ENCODE measurements at regions not wholly inside any gene's neighbourhood (a gene's known extent, or its start where the extent isn't known, plus 50 kb on each side); places are given as distances from the start of the nearest gene placed in this dataset.

DNA sequence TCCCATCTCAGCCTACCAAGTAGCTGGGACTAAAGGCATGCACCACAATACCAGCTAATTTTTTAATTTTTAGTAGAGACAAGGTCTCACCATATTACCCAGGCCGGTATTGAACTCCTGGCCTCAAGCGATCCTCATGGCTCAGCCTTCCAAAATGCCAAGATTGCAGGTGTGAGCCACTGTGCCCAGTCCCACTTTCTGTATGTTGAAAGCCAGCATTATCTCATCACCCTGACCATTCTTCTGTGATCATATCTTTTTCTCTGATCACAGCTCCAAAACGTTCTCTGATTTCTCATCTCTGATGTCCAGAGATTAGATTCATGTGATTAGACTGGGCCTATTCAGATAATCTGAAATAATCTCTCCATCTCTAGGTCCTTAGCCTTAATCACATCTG lies 337.7 kb downstream of the TPBG start:
- H3K4me1 ChIP-seq (ENCODE audit: control insufficient read depth, insufficient read depth, low read length) = no peaks in the 10 kb centered on the region
- in situ Hi-C loops (cut with HindIII; ENCODE audit: low pct_unique_long_range_greater_than_20kb, low sequenced_read_pairs) (no loop called here), intact Hi-C loops (cut with micrococcal nuclease; ENCODE audit: unreplicated experiment) (no loop called here)
- TF ChIP-seq, protein P1, sequence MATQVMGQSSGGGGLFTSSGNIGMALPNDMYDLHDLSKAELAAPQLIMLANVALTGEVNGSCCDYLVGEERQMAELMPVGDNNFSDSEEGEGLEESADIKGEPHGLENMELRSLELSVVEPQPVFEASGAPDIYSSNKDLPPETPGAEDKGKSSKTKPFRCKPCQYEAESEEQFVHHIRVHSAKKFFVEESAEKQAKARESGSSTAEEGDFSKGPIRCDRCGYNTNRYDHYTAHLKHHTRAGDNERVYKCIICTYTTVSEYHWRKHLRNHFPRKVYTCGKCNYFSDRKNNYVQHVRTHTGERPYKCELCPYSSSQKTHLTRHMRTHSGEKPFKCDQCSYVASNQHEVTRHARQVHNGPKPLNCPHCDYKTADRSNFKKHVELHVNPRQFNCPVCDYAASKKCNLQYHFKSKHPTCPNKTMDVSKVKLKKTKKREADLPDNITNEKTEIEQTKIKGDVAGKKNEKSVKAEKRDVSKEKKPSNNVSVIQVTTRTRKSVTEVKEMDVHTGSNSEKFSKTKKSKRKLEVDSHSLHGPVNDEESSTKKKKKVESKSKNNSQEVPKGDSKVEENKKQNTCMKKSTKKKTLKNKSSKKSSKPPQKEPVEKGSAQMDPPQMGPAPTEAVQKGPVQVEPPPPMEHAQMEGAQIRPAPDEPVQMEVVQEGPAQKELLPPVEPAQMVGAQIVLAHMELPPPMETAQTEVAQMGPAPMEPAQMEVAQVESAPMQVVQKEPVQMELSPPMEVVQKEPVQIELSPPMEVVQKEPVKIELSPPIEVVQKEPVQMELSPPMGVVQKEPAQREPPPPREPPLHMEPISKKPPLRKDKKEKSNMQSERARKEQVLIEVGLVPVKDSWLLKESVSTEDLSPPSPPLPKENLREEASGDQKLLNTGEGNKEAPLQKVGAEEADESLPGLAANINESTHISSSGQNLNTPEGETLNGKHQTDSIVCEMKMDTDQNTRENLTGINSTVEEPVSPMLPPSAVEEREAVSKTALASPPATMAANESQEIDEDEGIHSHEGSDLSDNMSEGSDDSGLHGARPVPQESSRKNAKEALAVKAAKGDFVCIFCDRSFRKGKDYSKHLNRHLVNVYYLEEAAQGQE (IDR thresholded peaks at IDR 0.05; ENCODE audit: insufficient read depth in 1 of 2, low read depth in 2 of 2, low read length in 1 of 2) = no peak
- TF ChIP-seq TCF7L2 (IDR thresholded peaks at IDR 0.05; ENCODE audit: low read depth, low read length) (no peak), POLR2AphosphoS5 (IDR thresholded peaks at IDR 0.05; ENCODE audit: low read depth, low read length) (no peak), SIN3A (IDR thresholded peaks at IDR 0.05; ENCODE audit: borderline replicate concordance, insufficient read depth, low read depth, low read length) (no peak)
- TF ChIP-seq, protein P2, sequence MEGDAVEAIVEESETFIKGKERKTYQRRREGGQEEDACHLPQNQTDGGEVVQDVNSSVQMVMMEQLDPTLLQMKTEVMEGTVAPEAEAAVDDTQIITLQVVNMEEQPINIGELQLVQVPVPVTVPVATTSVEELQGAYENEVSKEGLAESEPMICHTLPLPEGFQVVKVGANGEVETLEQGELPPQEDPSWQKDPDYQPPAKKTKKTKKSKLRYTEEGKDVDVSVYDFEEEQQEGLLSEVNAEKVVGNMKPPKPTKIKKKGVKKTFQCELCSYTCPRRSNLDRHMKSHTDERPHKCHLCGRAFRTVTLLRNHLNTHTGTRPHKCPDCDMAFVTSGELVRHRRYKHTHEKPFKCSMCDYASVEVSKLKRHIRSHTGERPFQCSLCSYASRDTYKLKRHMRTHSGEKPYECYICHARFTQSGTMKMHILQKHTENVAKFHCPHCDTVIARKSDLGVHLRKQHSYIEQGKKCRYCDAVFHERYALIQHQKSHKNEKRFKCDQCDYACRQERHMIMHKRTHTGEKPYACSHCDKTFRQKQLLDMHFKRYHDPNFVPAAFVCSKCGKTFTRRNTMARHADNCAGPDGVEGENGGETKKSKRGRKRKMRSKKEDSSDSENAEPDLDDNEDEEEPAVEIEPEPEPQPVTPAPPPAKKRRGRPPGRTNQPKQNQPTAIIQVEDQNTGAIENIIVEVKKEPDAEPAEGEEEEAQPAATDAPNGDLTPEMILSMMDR (IDR thresholded peaks at IDR 0.05) = no peak
- ChIA-PET CTCF (no interaction called here), POLR2A (no interaction called here)
- BruUV-seq (replicated peaks) = no TSS peak
- no peaks in the 10 kb centered on the region for H3K9me3 ChIP-seq (ENCODE audit: control insufficient read depth, insufficient read depth, low read depth, low read length)
- no peak overlapping the region for H3K4me3 ChIP-seq (ENCODE audit: low read depth in 2 of 2, low read length in 2 of 2)
- no peaks in the 10 kb centered on the region for H3K36me3 ChIP-seq (ENCODE audit: control insufficient read depth, insufficient read depth, low read length)
- H3K27ac ChIP-seq (ENCODE audit: low read length) = no peak overlapping the region
- DNase-seq (ENCODE audit: low read depth, low spot score) (no peak), ATAC-seq (no peak)
- H3K27me3 ChIP-seq (ENCODE audit: control insufficient read depth, insufficient read depth, low read length) = no peaks in the 10 kb centered on the region

- ATAC-seq = no peak
- in situ Hi-C loops (cut with HindIII; ENCODE audit: low pct_unique_long_range_greater_than_20kb, low sequenced_read_pairs) (no loop called here), intact Hi-C loops (cut with micrococcal nuclease; ENCODE audit: unreplicated experiment) (no loop called here)
- no peaks in the 10 kb centered on the region for H3K36me3 ChIP-seq (ENCODE audit: control insufficient read depth, insufficient read depth, low read length)
- ChIA-PET CTCF (no interaction called here), POLR2A (no interaction called here)
- BruUV-seq (replicated peaks) = no TSS peak
- H3K9me3 ChIP-seq (ENCODE audit: control insufficient read depth, insufficient read depth, low read depth, low read length) = no peaks in the 10 kb centered on the region
- TF ChIP-seq POLR2AphosphoS5 (IDR thresholded peaks at IDR 0.05; ENCODE audit: low read depth, low read length) (no peak), TCF7L2 (IDR thresholded peaks at IDR 0.05; ENCODE audit: low read depth, low read length) (no peak), SIN3A (IDR thresholded peaks at IDR 0.05; ENCODE audit: borderline replicate concordance, insufficient read depth, low read depth, low read length) (no peak)
- TF ChIP-seq, protein P1 (IDR thresholded peaks at IDR 0.05; ENCODE audit: insufficient read depth in 1 of 2, low read depth in 2 of 2, low read length in 1 of 2) = no peak
- TF ChIP-seq, protein P2 (IDR thresholded peaks at IDR 0.05) = no peak
- H3K4me3 ChIP-seq (ENCODE audit: low read depth in 2 of 2, low read length in 2 of 2) = no peak overlapping the region
- no peak overlapping the region for H3K27ac ChIP-seq (ENCODE audit: low read length)
- DNase-seq (ENCODE audit: low read depth, low spot score) = no peak
- no peaks in the 10 kb centered on the region for H3K4me1 ChIP-seq (ENCODE audit: control insufficient read depth, insufficient read depth, low read length)
- no peaks in the 10 kb centered on the region for H3K27me3 ChIP-seq (ENCODE audit: control insufficient read depth, insufficient read depth, low read length)
Measured at GRCh38 chr6:82702574-82702973, 339.0 kb downstream of the TPBG start.
